Keratinocyte (primary cell): ENCODE measurements at regions not wholly inside any gene's neighbourhood (a gene's known extent, or its start where the extent isn't known, plus 50 kb on each side); places are given as distances from the start of the nearest gene placed in this dataset.

Experiments
- DNase-seq: peaks from one replicate; pipeline ENCODE4 v3.0.0-alpha.2; 2011; ENCODE audit warnings: low read depth, missing footprints, low spot score
- FAIRE-seq: peaks from 2 replicates; lab custom pipeline; 2011; peaks lifted over from hg19 to GRCh38; lab: Jason Lieb, UNC
- H2AFZ ChIP-seq: 2 replicates; pipeline ENCODE4 v1.6.0; 2012; ENCODE audit warnings: low read length, control low read depth, inconsistent platforms; ENCODE audit not compliant: control insufficient read depth
- H3K27ac ChIP-seq: 2 replicates; pipeline ENCODE4 v1.5.1; 2011; ENCODE audit warnings: low read length; ENCODE audit not compliant: control insufficient read depth, insufficient read depth
- H3K27me3 ChIP-seq: 3 replicates; pipeline ENCODE4 v1.6.0; 2011; ENCODE audit warnings: low read length; ENCODE audit not compliant: control insufficient read depth, insufficient read depth; ENCODE audit errors: extremely low read depth
- H3K36me3 ChIP-seq, 2 experiments: 2 replicates in 1 of 2; 3 replicates in 1 of 2; pipeline ENCODE4 v1.5.1; 2011; ENCODE audit warnings: low read length in 2 of 2, mild to moderate bottlenecking in 1 of 2; ENCODE audit not compliant: control insufficient read depth in 2 of 2, insufficient read depth in 2 of 2; ENCODE audit errors: extremely low read depth in 1 of 2
- H3K4me1 ChIP-seq: 3 replicates; pipeline ENCODE4 v1.5.1; 2011; ENCODE audit warnings: low read length; ENCODE audit not compliant: control insufficient read depth, insufficient read depth; ENCODE audit errors: extremely low read depth
- H3K4me2 ChIP-seq: 3 replicates; pipeline ENCODE4 v1.6.0; 2011; ENCODE audit warnings: low read depth, low read length; ENCODE audit not compliant: control insufficient read depth, insufficient read depth; ENCODE audit errors: extremely low read depth
- H3K4me3 ChIP-seq, 3 experiments: fragments of 200-600 bp in 1 of 3; sonication (generic) in 1 of 3; 2 replicates in 2 of 3; 3 replicates in 1 of 3; pipeline ENCODE4 v1.5.1; 2011 to 2016; ENCODE audit warnings: low read length in 3 of 3, mild to moderate bottlenecking in 3 of 3, control low read depth in 2 of 3, inconsistent platforms in 1 of 3, low read depth in 1 of 3, mixed read lengths in 1 of 3, mixed run types in 1 of 3, moderate library complexity in 1 of 3; ENCODE audit not compliant: control insufficient read depth in 2 of 3, insufficient read depth in 2 of 3; ENCODE audit errors: extremely low read depth in 1 of 3
- H3K79me2 ChIP-seq: 2 replicates; pipeline ENCODE4 v1.6.0; 2012; ENCODE audit warnings: low read length; ENCODE audit not compliant: control insufficient read depth, insufficient read depth
- H3K9ac ChIP-seq: 3 replicates; pipeline ENCODE4 v1.6.0; 2011; ENCODE audit warnings: low read length; ENCODE audit not compliant: control insufficient read depth, insufficient read depth; ENCODE audit errors: extremely low read depth
- H3K9me1 ChIP-seq: 3 replicates; pipeline ENCODE4 v1.6.0; 2011; ENCODE audit warnings: low read length; ENCODE audit not compliant: control insufficient read depth, insufficient read depth; ENCODE audit errors: extremely low read depth
- H3K9me3 ChIP-seq: 2 replicates; pipeline ENCODE4 v1.5.1; 2012; ENCODE audit warnings: low read depth, low read length; ENCODE audit not compliant: control insufficient read depth
- H4K20me1 ChIP-seq: 3 replicates; pipeline ENCODE4 v1.6.0; 2011; ENCODE audit warnings: low read length; ENCODE audit not compliant: control insufficient read depth, insufficient read depth; ENCODE audit errors: extremely low read depth
- CTCF ChIP-seq, 3 experiments: IDR thresholded peaks in 1 of 3; conservative IDR thresholded peaks in 1 of 3; optimal IDR thresholded peaks in 1 of 3; 2 replicates in 2 of 3; 3 replicates in 1 of 3; pipeline versions ENCODE3 to v1.5.1; 2011; ENCODE audit warnings: low read length in 3 of 3, mild to moderate bottlenecking in 3 of 3, moderate library complexity in 2 of 3, control low read depth in 1 of 3, inconsistent platforms in 1 of 3; ENCODE audit not compliant: insufficient read depth in 2 of 3; ENCODE audit errors: extremely low read depth in 1 of 3
- EZH2 ChIP-seq: IDR thresholded peaks from one replicate; pipeline ENCODE4 v1.6.1; 2012; ENCODE audit warnings: inconsistent platforms, mild to moderate bottlenecking, low read length, moderate library complexity
- dilution Hi-C: fragments of 300-500 bp; cut with MboI; formaldehyde crosslinking; loops from one replicate; pipeline ENCODE4 v1.7.0; 2020; ENCODE audit warnings: low sequenced_read_pairs; ENCODE audit not compliant: extremely low pct_ligation_motif_present

- TF ChIP-seq CTCF (optimal IDR thresholded peaks at IDR 0.05 in 1 of 3, IDR thresholded peaks at IDR 0.05 in 1 of 3, conservative IDR thresholded peaks at IDR 0.05 in 1 of 3; ENCODE audit: extremely low read depth in 1 of 3, insufficient read depth in 2 of 3, low read length in 3 of 3) (no peak), EZH2 (no peak)
- no peak overlapping the region for H3K27ac ChIP-seq
- H3K4me3 ChIP-seq: no peak overlapping the region
- FAIRE-seq (no peak), DNase-seq (no peak)
- no peak overlapping the region for H2AFZ ChIP-seq
- H3K9ac ChIP-seq: no peak overlapping the region
- no peak overlapping the region for H3K4me2 ChIP-seq
- no peaks in the 10 kb centered on the region for H3K9me1 ChIP-seq
- no peaks in the 10 kb centered on the region for H3K79me2 ChIP-seq
- dilution Hi-C loops: no loop called here
- H4K20me1 ChIP-seq: no peaks in the 10 kb centered on the region
- H3K36me3 ChIP-seq: no peaks in the 10 kb centered on the region
- no peaks in the 10 kb centered on the region for H3K4me1 ChIP-seq
- no peaks in the 10 kb centered on the region for H3K27me3 ChIP-seq
- H3K9me3 ChIP-seq: no peaks in the 10 kb centered on the region
These were observed 307.5 kb upstream of the SPRED2 start for GRCh38 chr2:65739927-65740326.

- H3K4me1 ChIP-seq: no peaks in the 10 kb centered on the region
- H3K4me3 ChIP-seq: no peak overlapping the region
- TF ChIP-seq EZH2: no peak
- TF ChIP-seq CTCF (optimal IDR thresholded peaks at IDR 0.05 in 1 of 3, IDR thresholded peaks at IDR 0.05 in 1 of 3, conservative IDR thresholded peaks at IDR 0.05 in 1 of 3; ENCODE audit: extremely low read depth in 1 of 3, insufficient read depth in 2 of 3, low read length in 3 of 3): peak in 2 of 3 experiments; percentile 6 to 25
- no peaks in the 10 kb centered on the region for H4K20me1 ChIP-seq
- H3K27ac ChIP-seq: no peak overlapping the region
- no peaks in the 10 kb centered on the region for H3K9me3 ChIP-seq
- DNase-seq (no peak), FAIRE-seq (peak; percentile 58)
- H3K79me2 ChIP-seq: no peaks in the 10 kb centered on the region
- no peaks in the 10 kb centered on the region for H3K36me3 ChIP-seq
- dilution Hi-C loops: no loop called here
- H3K9ac ChIP-seq: no peak overlapping the region
- no peak overlapping the region for H3K4me2 ChIP-seq
- H3K9me1 ChIP-seq: no peaks in the 10 kb centered on the region
- H3K27me3 ChIP-seq: no peaks in the 10 kb centered on the region
- no peak overlapping the region for H2AFZ ChIP-seq
These were observed 305.1 kb upstream of the SPRED2 start for GRCh38 chr2:65737452-65738011.
